ENCODE measurements at regions not wholly inside any gene's neighbourhood (a gene's known extent, or its start where the extent isn't known, plus 50 kb on each side); places are given as distances from the start of the nearest gene placed in this dataset.
"Not testable (repeated sequence)": the region's sequence is repeated elsewhere in the genome, so short reads cannot be mapped to it uniquely, and the experiment has no call there.

GRCh38 chr7:12456506-12456905 is 52.8 kb upstream of the VWDE start:
- intact Hi-C loops (cut with DNase I), result loop anchor here (5.0 kb wide), 1 partner anchor 36 kb away; no protein-coding TSS in a partner anchor

DNA sequence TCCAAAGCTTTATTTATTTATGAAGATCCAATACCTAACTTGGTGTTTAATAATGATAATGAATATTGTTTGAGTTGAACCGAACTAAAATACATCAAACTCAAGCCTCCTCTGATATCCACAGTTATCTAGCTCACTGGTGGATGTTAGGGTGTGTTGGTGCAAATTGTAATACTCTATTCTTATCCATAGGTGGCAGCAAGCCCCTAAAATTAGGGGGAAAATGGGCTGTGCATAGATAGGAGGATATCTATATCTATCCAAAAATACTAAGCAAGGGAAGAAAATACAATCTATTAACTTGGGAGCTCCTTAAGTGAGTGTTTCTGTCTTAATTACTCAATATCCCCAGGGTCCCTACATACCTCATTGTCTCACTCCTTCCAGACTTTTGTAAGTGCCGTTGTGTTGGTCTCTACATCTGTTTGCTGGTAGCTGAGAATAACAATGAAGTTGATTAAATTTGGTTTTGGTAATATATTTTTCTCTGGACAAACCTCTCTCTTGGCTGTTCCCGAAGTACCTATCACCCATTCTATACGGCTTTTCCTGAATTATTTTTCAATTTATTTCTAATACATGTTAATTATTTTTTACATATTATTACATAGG is 55.0 kb upstream of the VWDE start:
- intact Hi-C loops (cut with DNase I), result loop anchor here (5.0 kb wide), 1 partner anchor 34 kb away; no protein-coding TSS in a partner anchor
- ATAC-seq, result no peak
- no peak for DNase-seq (ENCODE audit: missing footprints)

More at GRCh38 chr7:12456506-12456905, 52.8 kb upstream of the VWDE start:
- ATAC-seq, result no peak
- DNase-seq (ENCODE audit: missing footprints), result no peak

DNA sequence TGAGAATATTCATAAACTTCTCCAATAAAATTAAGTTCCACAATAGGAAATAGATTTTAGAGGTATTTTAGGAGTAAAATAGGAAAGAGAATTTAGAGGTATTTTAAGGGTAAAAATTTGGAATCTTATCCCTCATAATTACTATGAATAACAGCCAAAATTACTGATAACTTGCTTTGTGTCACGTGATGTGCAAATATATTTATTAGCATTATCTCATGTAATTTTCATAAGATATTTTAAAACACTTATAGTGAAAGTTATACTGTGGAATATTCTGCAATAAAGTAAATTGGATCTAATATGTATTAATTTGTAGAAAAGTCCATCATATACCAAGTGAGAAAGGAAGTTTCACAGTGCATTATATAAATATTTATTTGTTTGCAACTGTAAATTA is 64.2 kb upstream of the VWDE start:
- no peak for ATAC-seq
- intact Hi-C loops (cut with DNase I), result no loop called here
- DNase-seq (ENCODE audit: missing footprints), result no peak

DNA sequence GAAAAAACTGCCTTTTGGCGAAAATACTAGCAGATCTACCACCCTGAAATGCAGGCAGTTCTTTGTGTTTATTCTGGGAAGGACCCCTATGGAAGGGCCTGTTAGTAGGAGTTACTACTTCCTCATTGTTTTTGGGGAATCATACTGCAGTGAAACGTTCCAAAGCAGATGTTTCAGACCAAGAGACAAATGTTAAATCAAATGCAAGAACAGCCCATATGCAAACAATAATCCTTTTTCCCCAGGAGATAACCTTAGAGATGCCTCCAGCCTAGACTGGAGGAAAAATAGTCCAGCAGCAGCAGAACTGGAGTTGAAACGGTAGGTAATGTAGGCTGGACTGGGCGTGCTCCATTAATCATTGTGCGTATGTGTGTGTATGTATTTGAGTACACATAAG is 65.9 kb upstream of the VWDE start:
- no peak for ATAC-seq
- no peak for DNase-seq (ENCODE audit: missing footprints)
- intact Hi-C loops (cut with DNase I), result no loop called here

GRCh38 chr7:12470930-12471329 is 67.3 kb upstream of the VWDE start:
- ATAC-seq, result no peak
- intact Hi-C loops (cut with DNase I), result no loop called here
- DNase-seq (ENCODE audit: missing footprints), result no peak

DNA sequence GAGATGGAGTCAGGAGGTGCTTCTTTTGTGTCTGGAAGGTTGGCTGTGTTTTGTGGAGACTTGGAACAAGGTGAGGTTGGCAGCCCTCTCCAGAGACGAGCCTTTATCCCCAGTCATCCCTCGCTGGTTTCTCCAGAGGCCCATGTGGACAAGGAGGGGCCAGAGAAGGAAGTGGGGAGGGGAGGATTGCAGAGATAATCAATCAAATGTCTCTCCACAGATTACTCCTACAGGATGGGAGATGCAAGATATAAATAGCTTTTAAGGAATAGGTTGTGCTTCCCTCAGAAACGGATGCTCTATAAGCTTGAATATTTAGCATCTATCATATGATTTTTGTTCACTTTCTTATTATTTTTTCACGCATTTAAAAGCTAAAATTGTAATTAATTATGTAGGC is 70.4 kb upstream of the VWDE start:
- ATAC-seq (no peak), DNase-seq (ENCODE audit: missing footprints) (no peak)
- intact Hi-C loops (cut with DNase I), result no loop called here

- DNase-seq (ENCODE audit: missing footprints), result no peak
- intact Hi-C loops (cut with DNase I), result no loop called here
- ATAC-seq, result no peak
These were observed 71.8 kb upstream of the VWDE start for GRCh38 chr7:12475362-12476063.

- ATAC-seq (no peak), DNase-seq (ENCODE audit: missing footprints) (no peak)
- intact Hi-C loops (cut with DNase I), result no loop called here
These were observed 74.0 kb upstream of the VWDE start for GRCh38 chr7:12477620-12478019.

DNA sequence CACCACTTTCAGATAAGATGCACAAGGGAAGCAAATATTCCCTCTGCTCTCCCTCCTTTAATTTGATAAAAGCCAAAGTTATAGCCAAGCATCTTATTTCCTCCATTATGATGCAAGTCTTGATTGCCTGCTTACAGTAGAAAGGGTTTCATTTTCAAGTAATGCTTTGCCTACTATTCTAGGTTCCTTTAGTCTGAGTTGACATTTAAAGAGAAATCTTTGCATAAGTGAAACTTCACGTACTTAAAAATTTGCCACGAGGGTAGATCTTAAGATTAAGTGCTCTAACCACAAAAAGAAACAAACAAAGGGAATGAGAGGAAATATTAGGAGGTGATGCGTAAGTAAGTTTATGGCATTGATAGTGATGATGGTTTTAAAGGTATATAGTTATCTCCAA is 78.1 kb upstream of the VWDE start:
- ATAC-seq (no peak), DNase-seq (ENCODE audit: missing footprints) (no peak)
- intact Hi-C loops (cut with DNase I), result no loop called here

GRCh38 chr7:12485845-12486244 is 82.2 kb upstream of the VWDE start:
- intact Hi-C loops (cut with DNase I), result loop anchor here (2.0 kb wide), 1 partner anchor 47 kb away; no protein-coding TSS in a partner anchor
- ATAC-seq, result no peak
- no peak for DNase-seq (ENCODE audit: missing footprints)

DNA sequence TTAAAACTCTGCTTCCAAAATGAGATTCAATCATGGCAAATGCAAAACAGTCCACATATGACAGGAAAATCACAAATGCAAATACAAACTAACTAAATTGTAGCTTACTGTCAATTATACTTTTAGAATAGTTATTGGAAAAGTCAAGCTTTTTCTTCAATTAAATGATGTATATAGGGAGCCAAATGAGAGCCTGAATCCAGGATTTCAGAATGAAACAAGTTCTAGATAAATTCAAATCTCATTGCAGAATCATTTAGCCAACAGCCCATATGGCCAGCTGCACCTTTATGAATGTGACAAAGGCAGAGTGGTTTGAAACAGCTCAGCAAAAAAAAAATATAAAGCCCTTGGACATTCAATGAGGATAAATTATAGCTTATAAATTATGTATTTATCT is 82.2 kb upstream of the SCIN start:
- DNase-seq (ENCODE audit: missing footprints) (no peak), ATAC-seq (no peak)
- intact Hi-C loops (cut with DNase I), result no loop called here

GRCh38 chr7:12490107-12490688 is 80.3 kb upstream of the SCIN start:
- intact Hi-C loops (cut with DNase I), result loop anchor here (5.0 to 10.0 kb wide), 3 partner anchors 33 to 1063 kb away; no protein-coding TSS in a partner anchor
- no peak for ATAC-seq

GRCh38 chr7:12490940-12491339 is 79.6 kb upstream of the SCIN start:
- intact Hi-C loops (cut with DNase I), result loop anchor here (5.0 to 10.0 kb wide), 3 partner anchors 34 to 1064 kb away; no protein-coding TSS in a partner anchor
- no peak for ATAC-seq
- no peak for DNase-seq (ENCODE audit: missing footprints)

More at GRCh38 chr7:12490107-12490688, 80.3 kb upstream of the SCIN start:
- no peak for DNase-seq (ENCODE audit: missing footprints)

DNA sequence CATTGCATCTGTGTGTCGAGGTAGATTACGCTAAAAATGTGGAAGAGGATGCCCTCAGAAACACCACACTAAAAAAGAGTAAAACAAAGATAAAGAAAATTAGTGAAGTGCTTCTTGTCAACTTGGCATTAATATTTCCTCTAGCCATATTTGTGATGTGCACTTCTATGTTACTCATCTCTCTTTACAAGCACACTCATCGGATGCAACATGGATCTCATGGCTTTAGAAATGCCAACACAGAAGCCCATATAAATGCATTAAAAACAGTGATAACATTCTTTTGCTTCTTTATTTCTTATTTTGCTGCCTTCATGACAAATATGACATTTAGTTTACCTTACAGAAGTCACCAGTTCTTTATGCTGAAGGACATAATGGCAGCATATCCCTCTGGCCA is 79.0 kb upstream of the SCIN start:
- intact Hi-C loops (cut with DNase I), result loop anchor here (5.0 to 10.0 kb wide), 3 partner anchors 34 to 1064 kb away; no protein-coding TSS in a partner anchor
- no peak for DNase-seq (ENCODE audit: missing footprints)
- no peak for ATAC-seq

DNA sequence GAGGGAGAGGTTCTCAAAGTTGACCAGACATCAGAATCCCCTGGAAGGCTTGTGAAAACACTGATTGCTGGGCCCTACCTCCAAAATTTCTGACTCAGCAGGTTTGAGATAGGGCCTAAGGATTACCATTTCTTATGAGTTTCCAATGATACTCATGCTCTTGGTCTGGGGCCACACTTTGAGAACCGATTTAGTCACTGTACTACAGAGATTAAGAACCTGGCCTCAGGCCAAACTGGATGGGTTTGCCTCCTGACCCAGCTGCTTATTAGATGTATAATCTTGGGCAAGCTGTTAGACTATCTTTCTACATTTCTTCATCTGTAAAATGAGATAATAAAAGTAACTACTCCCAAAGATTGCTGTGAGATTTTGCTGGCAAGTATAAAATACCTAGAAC is 77.1 kb upstream of the SCIN start:
- no peak for DNase-seq (ENCODE audit: missing footprints)
- intact Hi-C loops (cut with DNase I), result loop anchor here (5.0 to 10.0 kb wide), 3 partner anchors 36 to 1066 kb away; no protein-coding TSS in a partner anchor
- no peak for ATAC-seq

- no peak for DNase-seq (ENCODE audit: missing footprints)
- intact Hi-C loops (cut with DNase I), result loop anchor here (5.0 to 10.0 kb wide), 3 partner anchors 37 to 1067 kb away; no protein-coding TSS in a partner anchor
- no peak for ATAC-seq
These were observed 76.4 kb upstream of the SCIN start for GRCh38 chr7:12493863-12494686.

DNA sequence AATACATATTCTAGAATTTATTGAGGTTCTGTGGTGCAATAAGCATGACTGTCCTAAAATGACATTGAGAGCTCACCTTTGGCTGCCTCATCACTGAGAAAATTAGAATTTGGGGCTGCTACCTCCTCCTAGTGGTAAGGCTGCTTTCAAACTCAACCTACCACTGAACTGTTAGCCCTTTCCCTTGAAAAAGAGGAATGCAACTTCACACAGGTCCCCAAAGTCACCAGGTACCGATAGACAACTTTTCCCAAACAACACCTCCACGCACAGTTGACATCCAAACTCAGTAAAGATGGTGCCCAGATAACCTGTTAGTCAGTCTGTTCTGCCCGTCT is 75.9 kb upstream of the SCIN start:
- no peak for ATAC-seq
- intact Hi-C loops (cut with DNase I), result loop anchor here (5.0 to 10.0 kb wide), 3 partner anchors 37 to 1067 kb away; no protein-coding TSS in a partner anchor
- no peak for DNase-seq (ENCODE audit: missing footprints)

- intact Hi-C loops (cut with DNase I), result loop anchor here (10.0 kb wide), 1 partner anchor 432 kb away; no protein-coding TSS in a partner anchor
- peak; percentile 42 for DNase-seq (ENCODE audit: missing footprints)
- ATAC-seq, result not testable (repeated sequence)
These were observed 73.4 kb upstream of the SCIN start for GRCh38 chr7:12496901-12497674.
